Epithelial cell of esophagus (primary cell): ENCODE measurements at regions not wholly inside any gene's neighbourhood (a gene's known extent, or its start where the extent isn't known, plus 50 kb on each side); places are given as distances from the start of the nearest gene placed in this dataset.

Source experiments
- DNase-seq: peaks from one replicate; pipeline ENCODE4 v3.0.0; 2010; ENCODE audit warnings: low read depth
- H3K4me3 ChIP-seq: 2 replicates; pipeline ENCODE4 v1.5.1; 2011; ENCODE audit warnings: mild to moderate bottlenecking, low read length, control low read depth
- CTCF ChIP-seq: IDR thresholded peaks from 2 replicates; pipeline ENCODE4 v1.5.1; 2011; ENCODE audit warnings: low read depth, mild to moderate bottlenecking, low read length, control low read depth, inconsistent platforms; ENCODE audit not compliant: insufficient read depth; ENCODE audit errors: missing control alignments

- H3K4me3 ChIP-seq, result no peak overlapping the region
- TF ChIP-seq CTCF, result no peak
- no peak for DNase-seq
Measured at GRCh38 chr11:81941998-81942397, 791.7 kb downstream of the FAM181B start.

- no peak for DNase-seq
- no peak for TF ChIP-seq CTCF
- H3K4me3 ChIP-seq, result no peak overlapping the region
Measured at GRCh38 chr11:81932303-81932702, 801.4 kb downstream of the FAM181B start.

GRCh38 chr11:81920205-81920604, 813.5 kb downstream of the FAM181B start:
- no peak for DNase-seq
- H3K4me3 ChIP-seq, result no peak overlapping the region
- TF ChIP-seq CTCF, result no peak

GRCh38 chr11:81916451-81916850, 817.2 kb downstream of the FAM181B start:
- no peak for TF ChIP-seq CTCF
- no peak overlapping the region for H3K4me3 ChIP-seq
- DNase-seq, result peak; percentile 5

GRCh38 chr11:81915045-81915444, 818.6 kb downstream of the FAM181B start:
- no peak for DNase-seq
- no peak overlapping the region for H3K4me3 ChIP-seq
- no peak for TF ChIP-seq CTCF

GRCh38 chr11:81913793-81914192, 819.9 kb downstream of the FAM181B start:
- H3K4me3 ChIP-seq, result no peak overlapping the region
- no peak for TF ChIP-seq CTCF
- DNase-seq, result no peak

- no peak overlapping the region for H3K4me3 ChIP-seq
- no peak for DNase-seq
- TF ChIP-seq CTCF, result no peak
Measured at GRCh38 chr11:81907996-81908395, 825.7 kb downstream of the FAM181B start.
